SK-N-MC (cell line): ENCODE measurements at regions not wholly inside any gene's neighbourhood (a gene's known extent, or its start where the extent isn't known, plus 50 kb on each side); places are given as distances from the start of the nearest gene placed in this dataset.

Source experiments
- DNase-seq: peaks from one replicate; pipeline ENCODE4 v3.0.0-alpha.2; 2011; ENCODE audit warnings: low read depth, low spot score
- H3K27ac ChIP-seq: fragments of 200-600 bp; sonication (generic); 2 replicates; pipeline ENCODE4 v1.5.1; 2016; ENCODE audit warnings: mixed run types
- H3K36me3 ChIP-seq: fragments of 200-600 bp; sonication (generic); 2 replicates; pipeline ENCODE4 v1.6.1; 2017; ENCODE audit warnings: antibody characterized with exemption, low read length, mixed read lengths; ENCODE audit not compliant: insufficient read depth
- H3K4me3 ChIP-seq: fragments of 200-600 bp; sonication (generic); 2 replicates; pipeline ENCODE4 v1.5.1; 2016
- H3K9ac ChIP-seq: fragments of 200-600 bp; sonication (generic); 2 replicates; pipeline ENCODE4 v1.8.0; 2017; ENCODE audit warnings: mixed run types, mixed read lengths; ENCODE audit not compliant: insufficient read length
- H3K9me3 ChIP-seq: fragments of 200-600 bp; sonication (generic); 2 replicates; pipeline ENCODE4 v1.6.1; 2017; ENCODE audit warnings: low read depth, mild to moderate bottlenecking, antibody characterized with exemption, low read length, moderate library complexity, mixed read lengths
- EZH2 ChIP-seq: fragments of 200-600 bp; sonication (generic); IDR thresholded peaks from one replicate; pipeline ENCODE4 v1.6.1; 2017; ENCODE audit warnings: antibody characterized with exemption
- FOXP2 ChIP-seq: optimal IDR thresholded peaks from 2 replicates; pipeline ENCODE3; 2011; ENCODE audit warnings: mild to moderate bottlenecking, moderate library complexity; ENCODE audit not compliant: insufficient read depth; ENCODE audit errors: extremely low read length, control extremely low read depth
- POLR2AphosphoS5 ChIP-seq: IDR thresholded peaks from 2 replicates; pipeline ENCODE4 v1.6.1; 2012; ENCODE audit warnings: mild to moderate bottlenecking, low read depth, low read length, borderline replicate concordance

DNA sequence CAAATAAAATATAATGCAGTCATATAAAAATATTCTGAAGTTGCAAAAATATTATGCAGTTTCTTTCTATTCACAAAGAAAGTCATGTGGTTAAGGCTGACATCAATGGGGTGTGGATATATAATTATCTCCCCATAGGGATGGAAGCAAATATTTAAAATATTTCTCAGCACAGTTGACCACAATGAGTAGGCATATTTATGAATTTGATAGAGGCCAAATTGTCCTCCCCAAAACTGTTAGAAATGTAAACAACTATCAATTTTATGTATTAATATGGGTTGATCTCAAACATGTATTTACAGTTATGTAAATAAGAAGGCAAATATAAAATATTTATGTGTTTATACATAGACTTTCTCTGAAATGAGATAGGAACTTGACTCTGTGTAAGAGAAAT is 246.0 kb upstream of the CBLB start:
- H3K9ac ChIP-seq, result no peak overlapping the region

DNA sequence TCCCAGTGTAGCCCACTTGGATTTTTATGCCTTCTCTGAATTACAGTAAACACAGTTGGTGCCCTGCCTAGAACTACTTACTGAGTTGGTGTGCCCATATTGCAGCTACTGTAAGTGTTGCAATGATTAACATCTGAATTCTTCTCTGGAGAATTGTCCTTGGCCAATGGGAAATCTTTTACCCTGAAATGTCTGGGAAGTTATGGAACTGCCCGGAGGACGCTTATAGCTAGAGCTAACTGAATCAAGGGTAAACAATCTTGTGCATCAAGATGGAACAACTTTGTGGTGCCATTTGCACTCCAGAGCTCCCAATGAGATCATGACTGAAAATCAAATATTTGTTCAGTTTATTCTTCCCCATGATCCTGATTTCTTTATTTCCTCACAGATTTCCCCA is 246.7 kb upstream of the CBLB start:
- Histone ChIP-seq H3K9me3 (no peaks in the 10 kb centered on the region), H3K9ac (no peak overlapping the region), H3K36me3 (no peaks in the 10 kb centered on the region), H3K27ac (no peak overlapping the region), H3K4me3 (no peak overlapping the region)
- no peak for DNase-seq
- TF ChIP-seq POLR2AphosphoS5 (no peak), EZH2 (no peak)

More for the DNA sequence above, 246.0 kb upstream of the CBLB start:
- H3K9me3 ChIP-seq, result no peaks in the 10 kb centered on the region
- H3K4me3 ChIP-seq, result no peak overlapping the region
- no peak for DNase-seq
- no peaks in the 10 kb centered on the region for H3K36me3 ChIP-seq
- TF ChIP-seq EZH2 (no peak), FOXP2 (no peak), POLR2AphosphoS5 (no peak)
- 0 out of 2 replicates have a peak overlapping the region, but pooled peaks have one; percentile 71 for H3K27ac ChIP-seq

DNA sequence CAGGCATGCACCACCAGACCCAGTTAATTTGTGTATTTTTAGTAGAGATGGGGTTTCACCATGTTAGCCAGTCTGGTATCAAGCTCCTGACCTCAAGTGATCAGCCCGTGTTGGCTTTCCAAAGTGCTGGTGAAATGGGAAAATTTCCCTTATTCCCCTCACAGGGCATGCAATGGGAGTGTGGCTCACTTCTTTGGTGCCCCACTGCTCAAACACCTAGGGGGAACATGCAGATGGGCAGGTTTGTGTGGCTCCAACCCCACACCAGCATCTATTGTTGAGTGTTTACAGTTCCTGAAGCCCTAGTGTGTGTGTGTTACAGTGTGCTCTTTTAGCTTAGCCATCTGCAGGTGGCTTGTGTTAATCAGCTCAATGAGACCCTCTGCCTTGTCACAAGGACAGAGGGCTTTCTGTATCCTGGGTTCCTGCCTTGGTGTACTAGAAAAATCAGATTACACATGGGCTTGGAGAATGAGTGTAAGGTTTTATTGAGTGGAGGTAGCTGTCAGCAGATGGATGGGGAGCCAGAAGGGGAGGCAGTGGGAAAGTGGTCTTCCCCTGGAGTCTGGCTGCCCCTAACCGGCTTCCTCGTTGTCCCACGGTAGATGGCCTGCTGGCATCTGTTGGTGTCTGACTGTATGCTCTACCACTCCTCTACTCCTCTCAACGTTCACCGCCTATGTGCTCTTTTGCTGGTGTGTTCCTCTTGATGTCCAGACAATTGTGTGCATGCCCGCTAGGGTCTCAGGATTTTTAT is 248.1 kb upstream of the CBLB start:
- Histone ChIP-seq H3K4me3 (no peak overlapping the region), H3K36me3 (no peaks in the 10 kb centered on the region), H3K9ac (no peak overlapping the region), H3K27ac (no peak overlapping the region), H3K9me3 (no peaks in the 10 kb centered on the region)
- no peak for DNase-seq
- TF ChIP-seq FOXP2, result no peak
- no peak for TF ChIP-seq EZH2
- no peak for TF ChIP-seq POLR2AphosphoS5

DNA sequence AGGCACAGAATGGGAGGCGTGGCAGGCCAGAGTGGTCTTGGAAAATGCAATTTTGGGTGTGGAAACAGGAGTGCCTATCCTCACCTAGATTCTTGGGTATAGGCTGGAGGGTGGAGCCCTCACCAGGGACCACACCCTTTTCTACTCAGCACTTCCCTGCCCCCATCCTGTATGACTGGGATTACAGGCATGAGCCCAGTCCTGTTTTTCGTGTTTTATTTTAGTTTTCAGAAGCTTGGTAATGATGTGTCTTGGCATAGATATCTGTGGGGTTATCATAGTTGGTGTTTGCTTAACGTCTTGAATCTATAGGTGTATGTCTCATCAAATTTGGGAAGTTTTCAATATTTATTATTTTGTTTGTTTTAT is 248.7 kb upstream of the CBLB start:
- TF ChIP-seq POLR2AphosphoS5 (no peak), EZH2 (no peak), FOXP2 (no peak)
- no peaks in the 10 kb centered on the region for H3K9me3 ChIP-seq
- H3K4me3 ChIP-seq, result no peak overlapping the region
- no peak overlapping the region for H3K9ac ChIP-seq
- no peak for DNase-seq
- no peak overlapping the region for H3K27ac ChIP-seq
- H3K36me3 ChIP-seq, result no peaks in the 10 kb centered on the region

DNA sequence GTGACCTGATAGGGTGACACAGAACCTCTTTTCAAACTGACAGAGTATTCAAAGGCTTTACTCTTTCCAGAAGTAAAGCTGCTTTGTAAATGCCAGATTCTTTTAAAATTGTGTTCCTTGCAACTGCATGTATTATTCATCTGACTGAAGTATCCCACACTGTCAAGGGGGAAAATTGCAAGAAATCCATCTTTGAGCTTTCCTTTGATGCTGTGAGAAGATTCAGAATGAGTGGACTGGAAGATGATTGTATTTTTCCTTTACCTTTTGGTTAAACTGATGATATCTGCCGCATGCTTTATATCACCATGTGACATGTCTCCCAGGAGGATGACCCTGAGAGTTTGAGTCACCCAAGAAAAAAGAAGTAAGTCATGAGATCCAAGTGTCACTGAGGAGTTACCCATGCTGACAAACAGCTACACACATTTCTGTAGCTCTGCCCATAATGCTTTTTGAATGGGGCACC is 250.8 kb upstream of the CBLB start:
- TF ChIP-seq POLR2AphosphoS5 (no peak), FOXP2 (no peak), EZH2 (no peak)
- Histone ChIP-seq H3K4me3 (no peak overlapping the region), H3K9ac (no peak overlapping the region), H3K9me3 (no peaks in the 10 kb centered on the region), H3K27ac (no peak overlapping the region), H3K36me3 (no peaks in the 10 kb centered on the region)
- no peak for DNase-seq

DNA sequence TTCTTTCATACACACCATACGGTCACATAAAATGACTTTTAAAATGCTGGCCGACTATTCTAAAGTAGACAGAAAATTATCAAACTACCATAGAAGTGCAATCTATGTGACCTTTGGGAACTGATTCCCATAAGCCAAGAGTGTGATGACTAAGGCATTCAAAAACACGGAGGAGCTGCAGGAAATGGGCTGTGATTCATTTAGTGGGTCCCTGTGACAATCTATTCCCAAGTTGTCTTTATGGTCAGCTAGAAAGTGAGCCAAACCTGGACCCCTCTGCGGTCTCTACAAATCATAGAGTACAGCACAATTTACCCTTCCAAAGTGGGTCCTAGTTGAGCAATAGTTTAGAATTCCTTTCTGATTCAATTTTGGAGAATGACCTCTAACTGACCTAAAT is 251.5 kb upstream of the CBLB start:
- no peak overlapping the region for H3K27ac ChIP-seq
- no peak overlapping the region for H3K4me3 ChIP-seq
- TF ChIP-seq FOXP2 (no peak), POLR2AphosphoS5 (no peak), EZH2 (no peak)
- DNase-seq, result no peak
- H3K9ac ChIP-seq, result no peak overlapping the region
- no peaks in the 10 kb centered on the region for H3K36me3 ChIP-seq
- H3K9me3 ChIP-seq, result no peaks in the 10 kb centered on the region

DNA sequence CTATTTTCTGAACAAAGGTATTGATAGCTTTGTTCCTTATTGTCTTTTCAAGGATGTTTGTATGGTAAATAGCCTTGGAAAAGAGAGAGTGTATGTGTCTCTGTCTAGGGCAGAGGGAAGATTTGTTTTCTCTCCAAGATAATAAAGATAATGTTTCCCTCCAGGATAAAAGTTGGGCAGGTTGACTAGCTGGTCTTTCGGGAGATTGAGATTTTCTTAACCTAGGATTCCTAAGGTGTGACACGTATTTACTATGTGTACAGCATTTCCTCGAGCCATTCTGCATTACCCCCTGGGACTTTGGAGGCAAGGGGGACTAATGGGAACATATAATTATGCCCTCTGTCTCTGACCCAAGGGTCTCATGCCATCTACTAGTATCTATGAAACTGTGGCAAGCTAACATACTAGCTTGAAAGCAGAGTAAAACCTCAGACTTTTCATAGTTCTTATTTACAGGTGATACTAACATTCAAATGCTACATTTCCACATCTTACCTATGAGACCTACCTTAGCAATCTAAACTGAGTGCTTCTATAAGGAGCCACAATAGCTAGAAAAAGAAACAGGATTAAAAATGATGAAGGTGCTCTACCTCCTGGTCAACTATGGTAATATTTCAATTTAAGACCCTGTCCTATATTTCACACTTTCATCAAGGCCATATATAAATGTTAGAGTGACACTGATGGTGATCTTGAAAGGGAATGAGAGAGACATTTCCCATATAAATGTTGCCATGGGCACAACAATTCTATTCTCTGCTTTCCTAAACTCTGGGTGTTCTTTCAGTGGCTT is 252.9 kb upstream of the CBLB start:
- TF ChIP-seq POLR2AphosphoS5 (no peak), EZH2 (no peak), FOXP2 (no peak)
- no peak overlapping the region for H3K27ac ChIP-seq
- no peaks in the 10 kb centered on the region for H3K9me3 ChIP-seq
- no peak overlapping the region for H3K9ac ChIP-seq
- H3K4me3 ChIP-seq, result no peak overlapping the region
- H3K36me3 ChIP-seq, result no peaks in the 10 kb centered on the region
- no peak for DNase-seq

DNA sequence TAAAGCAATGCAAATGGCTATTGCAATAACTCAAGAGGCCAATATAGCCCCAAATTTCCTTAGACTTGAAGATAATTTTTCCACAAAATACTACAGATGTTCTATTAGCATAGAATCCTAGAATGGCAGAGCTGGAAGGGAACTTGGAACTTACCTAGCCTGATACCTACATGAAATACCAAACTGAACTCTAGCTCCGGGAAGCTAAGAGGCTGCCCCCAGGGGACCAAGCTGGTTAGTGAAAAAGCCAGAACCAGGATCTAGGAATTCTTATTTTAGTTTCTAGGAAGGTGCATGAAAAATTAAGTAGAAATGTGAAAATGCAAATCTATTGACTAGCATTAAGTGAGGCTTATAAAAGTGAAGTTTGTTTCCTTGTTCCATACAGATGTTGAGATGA is 256.0 kb upstream of the CBLB start:
- Histone ChIP-seq H3K9ac (no peak overlapping the region), H3K27ac (no peak overlapping the region), H3K36me3 (no peaks in the 10 kb centered on the region), H3K4me3 (no peak overlapping the region), H3K9me3 (no peaks in the 10 kb centered on the region)
- DNase-seq, result no peak
- TF ChIP-seq FOXP2, result no peak
- no peak for TF ChIP-seq EZH2
- no peak for TF ChIP-seq POLR2AphosphoS5

DNA sequence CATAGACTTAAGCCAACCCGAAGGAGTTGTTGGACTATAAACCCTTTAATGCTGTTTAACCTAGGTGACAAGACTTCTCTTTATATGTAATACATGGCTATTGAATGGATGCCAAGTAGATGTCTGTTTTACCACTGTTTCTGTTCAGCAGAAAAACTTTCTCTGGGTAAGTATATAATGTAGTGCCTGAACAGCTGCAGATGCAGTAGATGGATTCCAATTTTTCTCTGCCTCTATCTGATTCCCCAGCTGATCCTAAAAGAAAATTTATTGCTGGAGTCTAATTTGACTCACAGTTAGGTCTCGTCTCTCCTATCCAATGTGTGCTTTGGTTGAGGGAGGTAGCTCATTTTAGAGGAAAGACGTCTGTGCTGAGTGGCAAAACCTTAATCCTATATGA is 256.5 kb upstream of the CBLB start:
- no peak overlapping the region for H3K9ac ChIP-seq
- H3K27ac ChIP-seq, result no peak overlapping the region
- no peaks in the 10 kb centered on the region for H3K9me3 ChIP-seq
- H3K4me3 ChIP-seq, result no peak overlapping the region
- no peaks in the 10 kb centered on the region for H3K36me3 ChIP-seq
- DNase-seq, result no peak
- TF ChIP-seq EZH2, result no peak
